ENCODE measurements at regions not wholly inside any gene's neighbourhood (a gene's known extent, or its start where the extent isn't known, plus 50 kb on each side); places are given as distances from the start of the nearest gene placed in this dataset.

GRCh38 chr1:29581256-29581655 lies 344.9 kb downstream of the PTPRU start:
- TF ChIP-seq BHLHE40 (IDR thresholded peaks at IDR 0.05; ENCODE audit: borderline replicate concordance) (no peak), CTBP1 (IDR thresholded peaks at IDR 0.05; ENCODE audit: borderline replicate concordance) (no peak), NFRKB (IDR thresholded peaks at IDR 0.05) (no peak), TARDBP (IDR thresholded peaks at IDR 0.05) (no peak), ELF4 (IDR thresholded peaks at IDR 0.05) (no peak), ZNF384 (IDR thresholded peaks at IDR 0.05) (no peak), SP1 (IDR thresholded peaks at IDR 0.05) (no peak)
